ENCODE measurements at regions not wholly inside any gene's neighbourhood (a gene's known extent, or its start where the extent isn't known, plus 50 kb on each side); places are given as distances from the start of the nearest gene placed in this dataset.

- no peak for TF ChIP-seq EHMT2 (IDR thresholded peaks at IDR 0.05; ENCODE audit: low read depth)
Measured at GRCh38 chr4:13097971-13098370, 386.2 kb downstream of the RAB28 start (continued).

GRCh38 chr4:13095722-13096121, 388.4 kb downstream of the RAB28 start:
- FAIRE-seq (no peak), ATAC-seq (no peak), DNase-seq (ENCODE audit: low read depth in 1 of 2, low spot score in 1 of 2) (no peak)
- Histone ChIP-seq H3K4me2 (no peak overlapping the region), H3K4me3 (no peak overlapping the region), H3K4me1 (no peaks in the 10 kb centered on the region), H3K9me3 (no peaks in the 10 kb centered on the region), H3K27ac (no peak overlapping the region)
- CTCF ChIA-PET: no interaction called here
- TF ChIP-seq NFE2L2 (conservative IDR thresholded peaks at IDR 0.05; ENCODE audit: low read length): no peak
- TF ChIP-seq CHD4 (IDR thresholded peaks at IDR 0.05; ENCODE audit: borderline replicate concordance): no peak
- TF ChIP-seq CHD2 (IDR thresholded peaks at IDR 0.05; ENCODE audit: low read length, partially characterized antibody): no peak
- TF ChIP-seq RFX5 (IDR thresholded peaks at IDR 0.05): no peak
- TF ChIP-seq CTCF (IDR thresholded peaks at IDR 0.05): no peak
- TF ChIP-seq SMC3 (IDR thresholded peaks at IDR 0.05): no peak
- TF ChIP-seq FOSL2 (IDR thresholded peaks at IDR 0.05): no peak
- no peak for TF ChIP-seq FOSL2 (CRISPR knock-in tag; IDR thresholded peaks at IDR 0.05)
- no peak for TF ChIP-seq PHF8 (IDR thresholded peaks at IDR 0.05; ENCODE audit: borderline replicate concordance, low read depth)
- TF ChIP-seq GATA3 (IDR thresholded peaks at IDR 0.05; ENCODE audit: borderline replicate concordance): no peak
- no peak for TF ChIP-seq CEBPB (IDR thresholded peaks at IDR 0.05)
- TF ChIP-seq BCL3 (IDR thresholded peaks at IDR 0.05): no peak
- TF ChIP-seq RNF2 (IDR thresholded peaks at IDR 0.05; ENCODE audit: borderline replicate concordance, low read depth): no peak
- no peak for TF ChIP-seq KDM5A (IDR thresholded peaks at IDR 0.05)
- WGBS (ENCODE audit: missing lambda C conversion rate): 0% methylated on average over 1 of the region's 1 CpG
- POLR2A ChIA-PET: no interaction called here

GRCh38 chr4:13093170-13093569, 391.0 kb downstream of the RAB28 start:
- no peak overlapping the region for H3K4me3 ChIP-seq
- WGBS (ENCODE audit: missing lambda C conversion rate): 30% methylated on average over 2 of the region's 2 CpGs
- H3K4me2 ChIP-seq: no peak overlapping the region
- DNase-seq (ENCODE audit: low read depth in 1 of 2, low spot score in 1 of 2) (no peak), FAIRE-seq (no peak), ATAC-seq (no peak)
- CTCF ChIA-PET: no interaction called here
- no peak overlapping the region for H3K27ac ChIP-seq
- no peaks in the 10 kb centered on the region for H3K9me3 ChIP-seq
- POLR2A ChIA-PET: no interaction called here
- TF ChIP-seq KDM5A (IDR thresholded peaks at IDR 0.05): no peak
- TF ChIP-seq HMGXB4 (CRISPR knock-in tag; IDR thresholded peaks at IDR 0.05; ENCODE audit: borderline replicate concordance): no peak
- no peak for TF ChIP-seq HOXB5 (CRISPR knock-in tag; IDR thresholded peaks at IDR 0.05)
- no peak for TF ChIP-seq MAFK (IDR thresholded peaks at IDR 0.05; ENCODE audit: partially characterized antibody)
- no peak for TF ChIP-seq MYC (IDR thresholded peaks at IDR 0.05; ENCODE audit: borderline replicate concordance, low read length)
- no peak for TF ChIP-seq FOSB (CRISPR knock-in tag; IDR thresholded peaks at IDR 0.05)
- TF ChIP-seq TP53 (CRISPR knock-in tag; IDR thresholded peaks at IDR 0.05): no peak
- H3K4me1 ChIP-seq: no peaks in the 10 kb centered on the region
